H9 (cell line): ENCODE measurements at regions not wholly inside any gene's neighbourhood (a gene's known extent, or its start where the extent isn't known, plus 50 kb on each side); places are given as distances from the start of the nearest gene placed in this dataset.
"Not testable (repeated sequence)": the region's sequence is repeated elsewhere in the genome, so short reads cannot be mapped to it uniquely, and the experiment has no call there.

Experiments used
- DNase-seq: peaks from one replicate; pipeline ENCODE4 v3.0.0-alpha.2; 2017
- H2AFZ ChIP-seq: one replicate; pipeline ENCODE4 v1.6.1; 2013; ENCODE audit warnings: mild to moderate bottlenecking, low read length, control low read depth, moderate library complexity
- H2AK5ac ChIP-seq: 2 replicates; pipeline ENCODE4 v1.6.1; 2013; ENCODE audit warnings: low read length, control low read depth, mixed read lengths; ENCODE audit not compliant: insufficient read length
- H2BK120ac ChIP-seq: one replicate; pipeline ENCODE4 v1.6.1; 2013; ENCODE audit warnings: low read depth, mild to moderate bottlenecking, low read length, control low read depth, inconsistent platforms; ENCODE audit not compliant: poor library complexity, severe bottlenecking
- H2BK12ac ChIP-seq: 2 replicates; pipeline ENCODE4 v1.6.1; 2013; ENCODE audit warnings: low read length, control low read depth, mixed read lengths, low read depth; ENCODE audit not compliant: insufficient read length
- H2BK15ac ChIP-seq: 2 replicates; pipeline ENCODE4 v1.6.1; 2013; ENCODE audit warnings: low read depth, low read length, control low read depth
- H2BK20ac ChIP-seq: one replicate; pipeline ENCODE4 v1.6.1; 2013; ENCODE audit warnings: low read depth, mild to moderate bottlenecking, low read length, control low read depth, inconsistent platforms; ENCODE audit not compliant: poor library complexity, severe bottlenecking
- H2BK5ac ChIP-seq: 2 replicates; pipeline ENCODE4 v1.6.1; 2013; ENCODE audit warnings: low read length, control low read depth, mixed read lengths; ENCODE audit not compliant: insufficient read length
- H3K14ac ChIP-seq: 2 replicates; pipeline ENCODE4 v1.6.1; 2013; ENCODE audit warnings: low read length, control low read depth; ENCODE audit not compliant: insufficient read depth
- H3K18ac ChIP-seq: 2 replicates; pipeline ENCODE4 v1.6.1; 2013; ENCODE audit warnings: low read depth, mild to moderate bottlenecking, mixed read lengths, low read length, control low read depth; ENCODE audit not compliant: insufficient read length
- H3K23ac ChIP-seq: 2 replicates; pipeline ENCODE4 v1.6.1; 2013; ENCODE audit warnings: low read length, control low read depth, mixed read lengths, low read depth; ENCODE audit not compliant: insufficient read length
- H3K23me2 ChIP-seq: 2 replicates; pipeline ENCODE4 v1.6.1; 2013; ENCODE audit warnings: low read depth, mild to moderate bottlenecking, mixed read lengths, low read length, control low read depth; ENCODE audit not compliant: insufficient read length, poor library complexity, severe bottlenecking
- H3K27ac ChIP-seq: 2 replicates; pipeline ENCODE4 v1.5.1; 2013; ENCODE audit warnings: low read length, control low read depth, mixed read lengths, low read depth; ENCODE audit not compliant: insufficient read length
- H3K27me3 ChIP-seq: 2 replicates; pipeline ENCODE4 v1.6.1; 2013; ENCODE audit warnings: low read length, control low read depth, inconsistent platforms; ENCODE audit not compliant: insufficient read depth
- H3K4ac ChIP-seq: 2 replicates; pipeline ENCODE4 v1.6.1; 2013; ENCODE audit warnings: low read depth, mild to moderate bottlenecking, control low read depth, inconsistent platforms, low read length, moderate library complexity
- H3K4me1 ChIP-seq: 2 replicates; pipeline ENCODE4 v1.6.1; 2013; ENCODE audit warnings: low read length, control low read depth, inconsistent platforms; ENCODE audit not compliant: insufficient read depth
- H3K4me2 ChIP-seq: 2 replicates; pipeline ENCODE4 v1.6.1; 2013; ENCODE audit warnings: low read length, control low read depth, mixed read lengths; ENCODE audit not compliant: insufficient read length, insufficient read depth
- H3K56ac ChIP-seq: 2 replicates; pipeline ENCODE4 v1.6.1; 2013; ENCODE audit warnings: low read depth, mild to moderate bottlenecking, mixed read lengths, low read length, control low read depth; ENCODE audit not compliant: insufficient read length
- H3K79me1 ChIP-seq: 2 replicates; pipeline ENCODE4 v1.6.1; 2013; ENCODE audit warnings: low read depth, mild to moderate bottlenecking, moderate library complexity, low read length, control low read depth, inconsistent platforms; ENCODE audit not compliant: insufficient read depth, poor library complexity, severe bottlenecking
- H3K79me2 ChIP-seq: 2 replicates; pipeline ENCODE4 v1.6.1; 2013; ENCODE audit warnings: low read length, control low read depth, inconsistent platforms; ENCODE audit not compliant: insufficient read depth
- H3K9ac ChIP-seq: 2 replicates; pipeline ENCODE4 v1.6.1; 2013; ENCODE audit warnings: low read length, control low read depth, mixed read lengths; ENCODE audit not compliant: insufficient read length; ENCODE audit errors: extremely low read depth
- H3K9me3 ChIP-seq: one replicate; pipeline ENCODE4 v1.6.1; 2013; ENCODE audit warnings: low read depth, low read length, inconsistent platforms; ENCODE audit not compliant: control insufficient read depth
- H3T11ph ChIP-seq: one replicate; pipeline ENCODE4 v1.6.1; 2013; ENCODE audit warnings: mild to moderate bottlenecking, low read length, control low read depth, inconsistent platforms
- H4K20me1 ChIP-seq: one replicate; pipeline ENCODE4 v1.6.1; 2013; ENCODE audit not compliant: control insufficient read depth, insufficient read length, insufficient read depth
- H4K5ac ChIP-seq: 2 replicates; pipeline ENCODE4 v1.6.1; 2013; ENCODE audit warnings: low read depth, mild to moderate bottlenecking, mixed read lengths, low read length, control low read depth; ENCODE audit not compliant: insufficient read length
- H4K8ac ChIP-seq: replicated peaks from 2 replicates; pipeline ENCODE4 v1.6.1; 2013; ENCODE audit warnings: low read length, control low read depth, mixed read lengths, low read depth; ENCODE audit not compliant: insufficient read length
- H4K91ac ChIP-seq: 2 replicates; pipeline ENCODE4 v1.6.1; 2013; ENCODE audit warnings: low read depth, mild to moderate bottlenecking, moderate library complexity, mixed read lengths, low read length, control low read depth; ENCODE audit not compliant: insufficient read length
- H3K27ac Mint-ChIP-seq, 3 experiments: 2 replicates in 2 of 3; 3 replicates in 1 of 3; pipeline ENCODE4 v1.8.0; 2020 to 2021; ENCODE audit warnings: mixed read lengths in 3 of 3, mild to moderate bottlenecking in 1 of 3, moderate library complexity in 1 of 3
- H3K27me3 Mint-ChIP-seq: 2 replicates; pipeline ENCODE4 v1.8.0; 2021; ENCODE audit warnings: low read depth, mild to moderate bottlenecking, moderate library complexity, mixed read lengths
- H3K36me3 Mint-ChIP-seq, 3 experiments: 2 replicates in 2 of 3; 3 replicates in 1 of 3; pipeline ENCODE4 v1.8.0; 2020 to 2021; ENCODE audit warnings: low read depth in 3 of 3, mixed read lengths in 3 of 3; ENCODE audit not compliant: insufficient read depth in 1 of 3
- H3K4me1 Mint-ChIP-seq, 2 experiments: 2 replicates each; pipeline ENCODE4 v1.8.0; 2020; ENCODE audit warnings: mixed read lengths in 2 of 2
- H3K4me3 Mint-ChIP-seq, 2 experiments: 2 replicates in 1 of 2; 3 replicates in 1 of 2; pipeline ENCODE4 v1.8.0; 2020 to 2021; ENCODE audit warnings: mild to moderate bottlenecking in 2 of 2, mixed read lengths in 2 of 2, moderate library complexity in 1 of 2
- H3K9me3 Mint-ChIP-seq, 2 experiments: 2 replicates in 1 of 2; 3 replicates in 1 of 2; pipeline ENCODE4 v1.8.0; 2020; ENCODE audit warnings: mild to moderate bottlenecking in 2 of 2, mixed read lengths in 2 of 2, moderate library complexity in 1 of 2
- WGBS: extraction: QIAGEN DNeasy Blood & Tissue Kit; methylation state at CpG from one replicate; pipeline ENCODE4 v1.1.7; 2013; ENCODE audit warnings: missing lambda C conversion rate, low lambda C conversion rate, mixed read lengths; ENCODE audit not compliant: insufficient read length; ENCODE audit errors: extremely low coverage; 5-methylcytosine and 5-hydroxymethylcytosine counted together
- TF ChIP-seq, protein P1 (sequence below): fragments of 200-600 bp; sonication (generic); conservative IDR thresholded peaks from 3 replicates; pipeline ENCODE4 v1.8.0; 2021; ENCODE audit warnings: antibody characterized with exemption, mild to moderate bottlenecking

DNA sequence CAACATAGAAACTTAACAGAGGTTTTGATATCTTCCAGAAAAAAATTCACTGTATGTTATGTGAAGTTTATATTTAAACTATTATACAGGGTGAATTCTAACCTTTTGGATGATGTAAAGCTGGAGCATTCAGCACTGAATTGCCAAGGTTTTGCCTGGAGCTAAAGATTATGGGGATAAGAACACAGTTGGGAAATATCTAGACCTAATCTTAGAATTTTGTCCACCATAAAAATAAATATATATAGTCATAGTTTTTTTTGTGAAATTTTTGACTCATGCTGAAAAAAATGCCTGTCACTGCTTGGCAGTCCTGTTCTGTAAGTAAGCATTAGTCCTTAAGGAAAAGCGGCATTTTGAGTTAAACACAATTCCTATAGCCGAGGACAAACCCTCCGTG, 339.3 kb upstream of the TMEFF2 start:
- Histone ChIP-seq H3K18ac (no peak overlapping the region), H4K20me1 (no peaks in the 10 kb centered on the region), H4K91ac (no peak overlapping the region), H2BK15ac (no peak overlapping the region), H2BK5ac (no peak overlapping the region), H3K4ac (no peak overlapping the region), H2BK12ac (no peak overlapping the region), H4K5ac (no peak overlapping the region), H3T11ph (no peak overlapping the region), H2BK20ac (no peak overlapping the region), H3K23ac (no peak overlapping the region), H3K56ac (no peak overlapping the region), H3K79me2 (no peaks in the 10 kb centered on the region), H2AFZ (no peak overlapping the region), H3K14ac (no peak overlapping the region), H3K23me2 (no peaks in the 10 kb centered on the region), H3K79me1 (no peaks in the 10 kb centered on the region), H3K9ac (no peak overlapping the region), H2AK5ac (no peak overlapping the region), H3K4me2 (no peak overlapping the region), H2BK120ac (no peak overlapping the region), H3K27me3 (no peaks in the 10 kb centered on the region), H3K9me3 (no peaks in the 10 kb centered on the region), H3K4me1 (no peaks in the 10 kb centered on the region), H3K27ac (no peak overlapping the region), H4K8ac (no peak overlapping the region)
- TF ChIP-seq, protein P1, sequence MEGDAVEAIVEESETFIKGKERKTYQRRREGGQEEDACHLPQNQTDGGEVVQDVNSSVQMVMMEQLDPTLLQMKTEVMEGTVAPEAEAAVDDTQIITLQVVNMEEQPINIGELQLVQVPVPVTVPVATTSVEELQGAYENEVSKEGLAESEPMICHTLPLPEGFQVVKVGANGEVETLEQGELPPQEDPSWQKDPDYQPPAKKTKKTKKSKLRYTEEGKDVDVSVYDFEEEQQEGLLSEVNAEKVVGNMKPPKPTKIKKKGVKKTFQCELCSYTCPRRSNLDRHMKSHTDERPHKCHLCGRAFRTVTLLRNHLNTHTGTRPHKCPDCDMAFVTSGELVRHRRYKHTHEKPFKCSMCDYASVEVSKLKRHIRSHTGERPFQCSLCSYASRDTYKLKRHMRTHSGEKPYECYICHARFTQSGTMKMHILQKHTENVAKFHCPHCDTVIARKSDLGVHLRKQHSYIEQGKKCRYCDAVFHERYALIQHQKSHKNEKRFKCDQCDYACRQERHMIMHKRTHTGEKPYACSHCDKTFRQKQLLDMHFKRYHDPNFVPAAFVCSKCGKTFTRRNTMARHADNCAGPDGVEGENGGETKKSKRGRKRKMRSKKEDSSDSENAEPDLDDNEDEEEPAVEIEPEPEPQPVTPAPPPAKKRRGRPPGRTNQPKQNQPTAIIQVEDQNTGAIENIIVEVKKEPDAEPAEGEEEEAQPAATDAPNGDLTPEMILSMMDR = no peak
- no CpG with 5 or more reads among the region's 3 CpGs for WGBS
- Mint-ChIP-seq H3K9me3 (peaks cover 0 to 2% of the 10 kb centered on the region in 2 experiments; a peak in 2 of 5 replicates), H3K4me3 (no peak overlapping the region), H3K36me3 (peaks cover 0 to 4% (median 0%) of the 10 kb centered on the region in 3 experiments; a peak in 1 of 7 replicates), H3K27me3 (no peaks in the 10 kb centered on the region), H3K27ac (no peak overlapping the region), H3K4me1 (no peaks in the 10 kb centered on the region)
- DNase-seq = no peak

- H4K5ac ChIP-seq, H2BK12ac ChIP-seq, H3K4ac ChIP-seq, H4K20me1 ChIP-seq, H3K23ac ChIP-seq, H3K4me1 Mint-ChIP-seq, H3K4me1 ChIP-seq, H3K27me3 ChIP-seq, H3K23me2 ChIP-seq, H3K79me2 ChIP-seq, H2AK5ac ChIP-seq, H3K14ac ChIP-seq, H3K56ac ChIP-seq, H2BK120ac ChIP-seq, H4K8ac ChIP-seq, H2AFZ ChIP-seq, H3K4me2 ChIP-seq, H3K18ac ChIP-seq, H3K27me3 Mint-ChIP-seq, H2BK20ac ChIP-seq, H3K9me3 ChIP-seq, H3K27ac Mint-ChIP-seq, H2BK5ac ChIP-seq, H4K91ac ChIP-seq, H2BK15ac ChIP-seq, H3T11ph ChIP-seq, H3K79me1 ChIP-seq, H3K27ac ChIP-seq, H3K4me3 Mint-ChIP-seq, H3K9ac ChIP-seq: not testable (repeated sequence)
- no CpG with 5 or more reads among the region's 10 CpGs for WGBS
- Mint-ChIP-seq H3K36me3 (peaks cover 7 to 19% (median 17%) of the 10 kb centered on the region in 3 experiments), H3K9me3 (peaks cover 23 to 24% of the 10 kb centered on the region in 2 experiments)
- DNase-seq = peak; percentile 36
Measured at GRCh38 chr2:192524642-192525251, 330.0 kb upstream of the TMEFF2 start.
